ENCODE measurements at regions not wholly inside any gene's neighbourhood (a gene's known extent, or its start where the extent isn't known, plus 50 kb on each side); places are given as distances from the start of the nearest gene placed in this dataset.

DNA sequence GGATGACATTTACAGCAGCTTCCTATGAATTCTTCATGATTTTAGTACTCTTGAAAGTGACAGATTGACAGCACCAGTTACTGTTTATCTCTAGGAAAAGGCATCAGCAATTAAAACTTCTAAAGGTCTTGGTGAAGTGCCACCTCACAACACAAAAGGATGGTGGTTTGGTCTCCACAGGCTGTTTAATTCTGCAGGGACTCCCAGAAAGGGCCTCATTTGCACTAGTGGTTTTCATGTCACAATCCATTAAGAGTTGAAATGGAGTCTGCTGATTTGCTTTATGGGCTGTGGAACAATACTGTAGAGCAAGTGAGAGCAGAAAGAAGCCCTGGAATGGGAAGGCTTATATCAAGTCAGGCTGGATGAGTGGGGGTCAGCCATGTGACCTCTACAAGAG lies 225.3 kb upstream of the KCNMB2 start:
- Histone ChIP-seq H3K14ac (ENCODE audit: insufficient read length) (no peak overlapping the region), H3K79me2 (ENCODE audit: control insufficient read depth in 1 of 2, insufficient read depth in 2 of 2, low read length in 2 of 2) (no peaks in the 10 kb centered on the region), H3K36me3 (ENCODE audit: control insufficient read depth in 2 of 4, insufficient read depth in 4 of 4, low read length in 3 of 4) (no peaks in the 10 kb centered on the region), H2BK5ac (ENCODE audit: low read depth, low read length) (no peak overlapping the region), H4K20me1 (replicated peaks in 1 of 2; ENCODE audit: control insufficient read depth in 1 of 2, insufficient read depth in 2 of 2, low read length in 2 of 2) (no peaks in the 10 kb centered on the region), H3K27me3 (replicated peaks in 1 of 4; ENCODE audit: control insufficient read depth in 3 of 4, extremely low read depth in 1 of 4, insufficient read depth in 3 of 4, low read length in 3 of 4) (no peaks in the 10 kb centered on the region), H3K4ac (replicated peaks; ENCODE audit: insufficient read length, low read depth, low read length) (no peak overlapping the region), H2BK12ac (ENCODE audit: low read depth, low read length) (no peak overlapping the region), H3K56ac (replicated peaks; ENCODE audit: insufficient read length, low read depth, low read length) (no peak overlapping the region), H2BK120ac (replicated peaks; ENCODE audit: low read depth, low read length) (no peak overlapping the region), H3K9ac (replicated peaks in 1 of 4; ENCODE audit: extremely low read depth in 1 of 4, low read depth in 3 of 4, low read length in 3 of 4) (no peak overlapping the region), H2AFZ (ENCODE audit: low read length) (no peak overlapping the region), H3K79me1 (ENCODE audit: low read depth, low read length) (no peaks in the 10 kb centered on the region), H3K27ac (ENCODE audit: low read depth, low read length) (no peak overlapping the region), H4K91ac (replicated peaks; ENCODE audit: insufficient read length, low read length) (no peak overlapping the region), H3K4me2 (ENCODE audit: insufficient read depth in 1 of 2, low read depth in 2 of 2, low read length in 2 of 2) (no peak overlapping the region), H2BK20ac (ENCODE audit: low read length) (no peak overlapping the region), H4K8ac (ENCODE audit: extremely low read depth, insufficient read depth, low read length) (no peak overlapping the region), H3K23ac (ENCODE audit: insufficient read length) (no peak overlapping the region), H3K23me2 (ENCODE audit: low read depth, low read length) (no peaks in the 10 kb centered on the region), H2BK15ac (ENCODE audit: low read length) (no peak overlapping the region), H3K4me1 (replicated peaks in 1 of 4; ENCODE audit: control insufficient read depth in 3 of 4, insufficient read depth in 4 of 4, low read length in 3 of 4) (no peaks in the 10 kb centered on the region), H3K9me3 (ENCODE audit: insufficient read depth in 2 of 2, low read depth in 1 of 2, low read length in 1 of 2) (no peaks in the 10 kb centered on the region), H3K18ac (ENCODE audit: extremely low read depth, low read length) (no peak overlapping the region), H4K5ac (ENCODE audit: insufficient read length, low read depth, low read length) (no peak overlapping the region), H3K4me3 (ENCODE audit: extremely low read depth in 1 of 4, insufficient read depth in 2 of 4, low read depth in 3 of 4, low read length in 4 of 4) (no peak overlapping the region), H2AK5ac (ENCODE audit: low read depth, low read length) (no peak overlapping the region)
- DNase-seq (ENCODE audit: low read depth in 1 of 2, low spot score in 2 of 2) (no peak), FAIRE-seq (no peak)
- ChIA-PET POLR2A (ENCODE audit: partially characterized antibody) (no interaction called here), CTCF (ENCODE audit: partially characterized antibody) (no interaction called here)
- TF ChIP-seq, protein P1, sequence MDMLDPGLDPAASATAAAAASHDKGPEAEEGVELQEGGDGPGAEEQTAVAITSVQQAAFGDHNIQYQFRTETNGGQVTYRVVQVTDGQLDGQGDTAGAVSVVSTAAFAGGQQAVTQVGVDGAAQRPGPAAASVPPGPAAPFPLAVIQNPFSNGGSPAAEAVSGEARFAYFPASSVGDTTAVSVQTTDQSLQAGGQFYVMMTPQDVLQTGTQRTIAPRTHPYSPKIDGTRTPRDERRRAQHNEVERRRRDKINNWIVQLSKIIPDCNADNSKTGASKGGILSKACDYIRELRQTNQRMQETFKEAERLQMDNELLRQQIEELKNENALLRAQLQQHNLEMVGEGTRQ (IDR thresholded peaks at IDR 0.05; ENCODE audit: low read length) = no peak
- TF ChIP-seq ASH2L (IDR thresholded peaks at IDR 0.05; ENCODE audit: low read length) = no peak
- no peak for TF ChIP-seq TAF7 (optimal IDR thresholded peaks at IDR 0.05; ENCODE audit: borderline replicate concordance, low read depth, low read length)
- TF ChIP-seq SUZ12 (IDR thresholded peaks at IDR 0.05; ENCODE audit: low read length) = no peak
- TF ChIP-seq GABPA (IDR thresholded peaks at IDR 0.05; ENCODE audit: borderline replicate concordance, insufficient read depth, low read length) = no peak
- TF ChIP-seq CEBPB (IDR thresholded peaks at IDR 0.05; ENCODE audit: low read depth, low read length) = no peak
- no peak for TF ChIP-seq TBP (IDR thresholded peaks at IDR 0.05; ENCODE audit: low read depth, low read length)
- no peak for TF ChIP-seq JUND (IDR thresholded peaks at IDR 0.05; ENCODE audit: low read length)
- no peak for TF ChIP-seq BCL11A (IDR thresholded peaks at IDR 0.05; ENCODE audit: low read depth in 2 of 2, low read length in 2 of 2)
- TF ChIP-seq CHD1 (IDR thresholded peaks at IDR 0.05; ENCODE audit: low read depth, low read length) = no peak
- TF ChIP-seq TEAD4 (IDR thresholded peaks at IDR 0.05; ENCODE audit: low read depth, low read length) = no peak
- no peak for TF ChIP-seq SP2 (IDR thresholded peaks at IDR 0.05; ENCODE audit: low read length)
- no peak for TF ChIP-seq HDAC2 (IDR thresholded peaks at IDR 0.05; ENCODE audit: borderline replicate concordance in 1 of 2, low read depth in 2 of 2, low read length in 2 of 2)
